ENCODE measurements at regions not wholly inside any gene's neighbourhood (a gene's known extent, or its start where the extent isn't known, plus 50 kb on each side); places are given as distances from the start of the nearest gene placed in this dataset.

GRCh38 chr6:14981960-14982359, 263.9 kb upstream of the JARID2 start:
- ChIA-PET POLR2A (no interaction called here), CTCF (no interaction called here)
- no peaks in the 10 kb centered on the region for H3K4me1 ChIP-seq (ENCODE audit: control insufficient read depth, insufficient read depth, low read length)
- no peaks in the 10 kb centered on the region for H3K27me3 ChIP-seq (ENCODE audit: control insufficient read depth, insufficient read depth, low read length)
- H3K27ac ChIP-seq (ENCODE audit: low read length): no peak overlapping the region
- ATAC-seq: no peak
- intact Hi-C loops (cut with micrococcal nuclease; ENCODE audit: unreplicated experiment) (no loop called here), in situ Hi-C loops (cut with HindIII; ENCODE audit: low pct_unique_long_range_greater_than_20kb, low sequenced_read_pairs) (no loop called here)
- DNase-seq (ENCODE audit: low read depth, low spot score): no peak
- no peaks in the 10 kb centered on the region for H3K36me3 ChIP-seq (ENCODE audit: control insufficient read depth, insufficient read depth, low read length)
- no peaks in the 10 kb centered on the region for H3K9me3 ChIP-seq (ENCODE audit: control insufficient read depth, insufficient read depth, low read depth, low read length)
- no peak overlapping the region for H3K4me3 ChIP-seq (ENCODE audit: low read depth in 2 of 2, low read length in 2 of 2)
- BruUV-seq (replicated peaks): no TSS peak
- no peak for TF ChIP-seq SIN3A (IDR thresholded peaks at IDR 0.05; ENCODE audit: borderline replicate concordance, insufficient read depth, low read depth, low read length)
- no peak for TF ChIP-seq TCF7L2 (IDR thresholded peaks at IDR 0.05; ENCODE audit: low read depth, low read length)
- TF ChIP-seq REST (IDR thresholded peaks at IDR 0.05; ENCODE audit: insufficient read depth in 1 of 2, low read depth in 2 of 2, low read length in 1 of 2): no peak
- no peak for TF ChIP-seq POLR2AphosphoS5 (IDR thresholded peaks at IDR 0.05; ENCODE audit: low read depth, low read length)
- no peak for TF ChIP-seq CTCF (IDR thresholded peaks at IDR 0.05)

GRCh38 chr6:14983599-14984518, 262.0 kb upstream of the JARID2 start:
- intact Hi-C loops (cut with micrococcal nuclease; ENCODE audit: unreplicated experiment) (no loop called here), in situ Hi-C loops (cut with HindIII; ENCODE audit: low pct_unique_long_range_greater_than_20kb, low sequenced_read_pairs) (no loop called here)
- ATAC-seq (no peak), DNase-seq (ENCODE audit: low read depth, low spot score) (no peak)
- Histone ChIP-seq H3K36me3 (ENCODE audit: control insufficient read depth, insufficient read depth, low read length) (no peaks in the 10 kb centered on the region), H3K27ac (ENCODE audit: low read length) (no peak overlapping the region), H3K27me3 (ENCODE audit: control insufficient read depth, insufficient read depth, low read length) (no peaks in the 10 kb centered on the region), H3K4me3 (ENCODE audit: low read depth in 2 of 2, low read length in 2 of 2) (no peak overlapping the region), H3K9me3 (ENCODE audit: control insufficient read depth, insufficient read depth, low read depth, low read length) (no peaks in the 10 kb centered on the region), H3K4me1 (ENCODE audit: control insufficient read depth, insufficient read depth, low read length) (no peaks in the 10 kb centered on the region)
- POLR2A ChIA-PET: no interaction called here
- CTCF ChIA-PET: no interaction called here
- no TSS peak for BruUV-seq (replicated peaks)
- TF ChIP-seq REST (IDR thresholded peaks at IDR 0.05; ENCODE audit: insufficient read depth in 1 of 2, low read depth in 2 of 2, low read length in 1 of 2) (no peak), POLR2AphosphoS5 (IDR thresholded peaks at IDR 0.05; ENCODE audit: low read depth, low read length) (no peak), TCF7L2 (IDR thresholded peaks at IDR 0.05; ENCODE audit: low read depth, low read length) (no peak), SIN3A (IDR thresholded peaks at IDR 0.05; ENCODE audit: borderline replicate concordance, insufficient read depth, low read depth, low read length) (no peak), CTCF (IDR thresholded peaks at IDR 0.05) (no peak)
